ENCODE measurements at regions not wholly inside any gene's neighbourhood (a gene's known extent, or its start where the extent isn't known, plus 50 kb on each side); places are given as distances from the start of the nearest gene placed in this dataset.

DNA sequence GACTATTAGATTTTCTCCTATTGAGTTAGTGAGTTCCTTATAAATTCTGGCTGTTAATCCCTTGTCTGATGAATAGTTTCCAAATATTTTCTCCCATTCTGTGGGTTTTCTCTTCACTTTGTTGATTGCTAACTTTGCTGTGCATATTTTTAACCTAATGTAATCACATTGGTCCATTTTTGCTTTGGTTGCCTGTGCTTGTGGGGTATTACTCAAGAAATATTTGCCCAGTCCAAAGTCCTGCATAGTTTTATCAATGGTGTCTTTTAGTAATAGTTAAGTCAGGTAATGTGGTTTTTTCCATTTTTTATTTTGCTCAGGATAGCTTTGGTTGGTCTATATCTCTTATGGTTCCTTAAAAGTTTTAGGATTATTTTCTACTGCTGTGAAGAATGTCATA, 490.3 kb downstream of the ARAP2 start:
- TF ChIP-seq GATA2 (IDR thresholded peaks at IDR 0.05; ENCODE audit: low read depth, low read length) = no peak
- no peak for TF ChIP-seq GATA3 (IDR thresholded peaks at IDR 0.05; ENCODE audit: low read depth, low read length)

Measured in SH-SY5Y (cell line).